T-helper 9 cell (primary cell): ENCODE measurements at regions not wholly inside any gene's neighbourhood (a gene's known extent, or its start where the extent isn't known, plus 50 kb on each side); places are given as distances from the start of the nearest gene placed in this dataset.

Experiments used
- DNase-seq: peaks from one replicate; pipeline ENCODE4 v3.0.0-alpha.2; 2020

- no peak for DNase-seq
Measured at GRCh38 chr13:104204177-104204576, 1138.0 kb upstream of the SLC10A2 start.

- DNase-seq: no peak
Measured at GRCh38 chr13:104198801-104199200, 1132.6 kb upstream of the SLC10A2 start.

GRCh38 chr13:104196611-104197010, 1130.4 kb upstream of the SLC10A2 start:
- no peak for DNase-seq

DNA sequence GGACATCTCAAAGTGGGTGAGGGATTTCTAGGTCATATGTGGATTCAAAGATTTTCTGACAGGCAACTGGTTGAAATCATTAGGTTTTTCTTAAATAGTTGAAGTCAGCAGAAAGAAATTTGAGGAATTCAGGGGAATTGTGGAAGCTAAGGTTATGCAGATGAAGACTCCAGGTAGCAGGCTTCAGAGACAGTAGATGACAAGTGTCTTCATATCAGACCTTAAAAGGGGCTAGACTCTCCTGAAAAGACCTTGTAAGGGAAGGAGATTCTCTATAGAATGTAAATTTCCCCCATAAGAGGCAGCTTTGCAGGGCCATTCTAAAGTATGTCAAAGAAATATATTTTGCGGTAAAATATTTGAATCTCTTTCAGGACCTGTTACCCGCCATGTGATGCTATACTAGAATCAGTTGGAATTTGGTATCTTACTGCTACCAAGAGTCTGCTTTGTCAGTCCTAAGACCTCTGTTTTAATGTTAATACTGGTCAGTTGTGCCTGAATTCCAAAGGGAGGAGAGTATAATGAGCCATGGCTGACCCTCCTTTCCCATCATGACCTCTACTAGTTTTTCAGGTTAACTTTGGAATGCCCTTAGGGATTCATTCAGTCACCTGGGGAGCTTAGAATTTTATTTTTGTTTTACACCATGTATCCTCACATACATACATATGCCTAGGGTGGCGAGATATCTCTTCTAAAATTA, 1115.5 kb upstream of the SLC10A2 start:
- no peak for DNase-seq

DNA sequence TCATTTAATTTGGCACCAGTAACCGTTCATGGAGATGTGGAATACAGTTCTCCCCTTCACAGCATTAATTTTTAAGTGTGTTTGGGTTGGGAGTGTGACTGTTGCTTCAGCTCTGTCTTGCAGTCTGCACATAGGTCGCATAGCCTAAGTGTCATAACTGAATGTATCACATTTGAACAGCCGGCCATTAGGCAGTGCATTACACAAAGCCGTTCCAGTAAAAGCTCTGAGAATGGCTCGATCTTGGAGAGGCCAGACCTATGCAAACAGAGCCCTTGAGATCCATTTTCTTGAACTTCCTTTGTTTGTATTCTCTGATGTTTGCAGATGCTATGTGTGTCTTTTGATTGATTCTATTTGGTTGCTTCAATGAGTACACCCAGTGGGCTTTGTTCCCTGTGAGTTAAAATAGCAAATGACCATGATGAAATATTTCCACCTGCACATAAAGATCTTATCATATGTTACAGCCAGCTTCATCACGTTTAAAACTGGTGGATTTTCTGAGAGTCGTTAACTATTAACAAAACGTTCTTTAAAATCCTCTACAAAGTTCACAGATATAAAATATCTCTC, 1104.9 kb upstream of the SLC10A2 start:
- DNase-seq: no peak

GRCh38 chr13:104163866-104164630, 1097.8 kb upstream of the SLC10A2 start:
- no peak for DNase-seq

GRCh38 chr13:104160536-104160935, 1094.3 kb upstream of the SLC10A2 start:
- no peak for DNase-seq

DNA sequence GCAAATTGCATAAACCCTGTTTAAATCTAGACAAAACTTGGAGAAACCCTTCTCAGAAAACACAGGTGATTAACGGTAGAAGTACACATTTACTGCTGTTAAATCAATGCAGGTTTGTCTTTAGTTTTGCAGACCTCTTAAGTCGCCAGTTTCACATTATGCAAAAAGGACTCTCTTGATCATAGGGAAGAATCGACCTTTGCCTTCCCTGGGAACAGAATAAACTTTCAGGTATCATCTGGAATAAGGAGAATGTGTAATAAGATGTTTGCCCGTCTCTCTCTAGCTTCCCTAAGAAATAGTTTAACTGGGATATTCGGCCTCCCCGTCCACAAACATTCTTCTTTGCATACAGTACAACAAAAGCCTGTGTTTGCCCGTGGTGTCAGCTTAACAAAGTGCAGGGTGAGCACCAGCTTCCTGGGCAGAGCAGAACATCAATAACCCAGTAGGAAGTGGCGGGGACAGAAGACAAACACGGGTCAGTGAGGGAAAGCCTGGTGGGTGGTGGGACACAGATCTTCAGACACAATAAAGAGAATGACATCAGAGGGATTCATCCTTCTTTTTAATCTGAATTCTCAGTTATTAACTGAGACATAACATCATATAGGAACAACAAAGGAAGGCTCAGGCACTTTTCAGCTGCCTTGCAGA, 1077.7 kb upstream of the SLC10A2 start:
- DNase-seq: no peak

- no peak for DNase-seq
Measured at GRCh38 chr13:104140552-104140951, 1074.3 kb upstream of the SLC10A2 start.

- no peak for DNase-seq
Measured at GRCh38 chr13:104137416-104137815, 1071.2 kb upstream of the SLC10A2 start.

- DNase-seq: no peak
Measured at GRCh38 chr13:104132849-104133248, 1066.6 kb upstream of the SLC10A2 start.

DNA sequence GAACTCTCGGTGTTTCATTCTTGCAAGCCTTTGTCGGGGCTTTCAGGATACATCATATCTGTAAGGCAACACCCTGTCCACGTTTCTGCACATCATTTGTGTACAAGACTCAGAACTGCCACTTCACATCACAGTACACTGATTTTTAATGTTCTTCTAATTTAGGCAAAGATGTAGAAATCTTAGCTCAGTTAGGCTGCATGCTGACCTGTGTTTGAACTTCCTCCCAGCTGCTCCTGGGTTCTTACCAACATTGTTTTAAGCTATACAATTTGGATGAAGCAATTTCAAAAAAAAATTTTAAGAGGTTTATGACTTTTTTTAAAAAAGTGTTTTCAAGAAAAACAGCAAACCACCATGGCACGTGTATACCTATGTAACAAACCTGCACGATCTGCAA, 1047.9 kb upstream of the SLC10A2 start:
- no peak for DNase-seq

DNA sequence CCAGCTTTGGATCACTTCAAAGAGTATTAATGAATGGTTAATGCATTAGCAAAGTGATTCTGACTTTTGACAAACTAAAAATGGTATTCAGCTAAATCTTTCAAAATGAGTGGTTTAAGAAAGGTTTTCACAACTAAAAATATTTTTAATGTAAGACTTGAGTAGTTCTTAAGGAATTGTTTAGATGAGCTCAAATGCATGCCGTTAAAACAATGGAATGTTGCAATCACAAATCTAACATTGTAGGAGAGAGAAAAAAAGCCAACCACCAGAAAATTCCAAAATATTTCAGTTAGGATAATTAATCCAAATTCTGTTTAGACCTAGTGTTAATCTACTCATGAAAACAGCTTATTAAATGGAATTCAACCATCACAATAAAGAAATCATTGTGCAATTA, 1044.8 kb upstream of the SLC10A2 start:
- no peak for DNase-seq

GRCh38 chr13:104106705-104107393, 1040.6 kb upstream of the SLC10A2 start:
- no peak for DNase-seq

- no peak for DNase-seq
Measured at GRCh38 chr13:104105418-104106355, 1039.5 kb upstream of the SLC10A2 start.

DNA sequence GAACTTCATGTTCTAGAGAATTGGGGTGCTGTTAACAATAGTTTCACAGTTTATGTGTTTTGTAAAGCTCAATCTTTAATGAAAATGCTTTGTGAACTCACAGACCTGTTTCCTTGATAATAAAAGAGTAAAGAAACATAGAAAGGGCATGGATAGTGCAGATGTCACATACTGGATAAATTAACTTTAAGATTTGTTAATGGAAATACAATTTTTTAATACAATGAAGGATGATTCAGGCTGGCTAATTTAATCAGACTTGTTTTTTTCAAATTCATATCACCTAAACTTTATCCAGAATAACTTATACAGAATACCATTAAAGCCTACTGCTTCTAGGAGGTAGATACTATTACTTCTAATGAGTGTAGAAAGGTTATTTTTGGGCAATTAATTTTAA, 1033.5 kb upstream of the SLC10A2 start:
- no peak for DNase-seq

- DNase-seq: no peak
Measured at GRCh38 chr13:104098421-104098820, 1032.2 kb upstream of the SLC10A2 start.

GRCh38 chr13:104086759-104087158, 1020.5 kb upstream of the SLC10A2 start:
- DNase-seq: no peak

- DNase-seq: no peak
Measured at GRCh38 chr13:104086210-104086609, 1020.0 kb upstream of the SLC10A2 start.

- DNase-seq: no peak
Measured at GRCh38 chr13:104085611-104086010, 1019.4 kb upstream of the SLC10A2 start.

DNA sequence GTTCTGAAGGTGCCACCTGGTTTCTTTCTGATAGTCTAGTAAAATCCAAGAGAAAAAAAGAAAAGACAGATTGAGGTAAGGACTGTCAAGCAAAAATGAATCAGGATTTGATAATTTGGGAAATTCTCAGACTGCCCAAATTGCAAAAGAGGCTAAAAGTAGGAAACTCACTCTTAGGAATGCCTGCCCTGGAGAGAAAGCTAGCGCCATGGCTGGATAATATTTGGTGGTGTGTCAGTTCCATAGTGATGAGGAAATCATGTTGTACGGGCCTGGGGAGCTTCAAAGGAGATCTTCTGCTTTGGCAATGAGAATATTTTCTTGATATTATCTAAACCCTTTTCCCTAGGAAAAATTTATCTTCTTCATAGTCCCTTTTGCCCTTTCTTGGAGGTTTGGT, 1008.1 kb upstream of the SLC10A2 start:
- no peak for DNase-seq

DNA sequence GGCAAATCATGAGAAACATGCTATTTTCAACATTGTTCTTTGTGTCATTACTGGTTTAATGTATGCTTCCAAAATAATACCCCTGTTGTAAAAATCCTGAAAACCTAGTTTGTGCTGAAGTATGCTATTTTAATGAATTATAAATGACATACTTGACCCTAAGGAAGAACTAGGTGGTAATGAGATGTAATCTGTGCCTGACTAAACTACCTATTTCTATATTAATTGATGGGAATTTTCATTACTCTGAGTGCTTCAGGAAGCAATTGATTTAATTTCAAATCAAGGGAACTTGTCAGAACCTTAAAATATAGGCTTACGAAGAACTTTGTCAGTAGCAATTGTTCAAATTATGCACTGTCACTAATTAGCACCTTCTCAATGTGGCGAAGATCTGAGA, 1005.6 kb upstream of the SLC10A2 start:
- DNase-seq: no peak
